Spleen (tissue), 7 donors: ENCODE measurements at regions not wholly inside any gene's neighbourhood (a gene's known extent, or its start where the extent isn't known, plus 50 kb on each side); places are given as distances from the start of the nearest gene placed in this dataset.

Experiments
- CTCF ChIP-seq, 11 experiments: fragments of 200-600 bp in 7 of 11; fragments of 450-650 bp in 4 of 11; sonication (generic) in 4 of 11; IDR thresholded peaks in 8 of 11; conservative IDR thresholded peaks in 3 of 11; 1 replicate in 7 of 11; 2 replicates in 4 of 11; pipeline versions ENCODE4 v1.4.0 to v1.8.0; 2016 to 2021; ENCODE audit warnings: antibody characterized with exemption in 11 of 11, inconsistent platforms in 4 of 11, mild to moderate bottlenecking in 1 of 11
- POLR2A ChIP-seq, 3 donors: fragments of 450-650 bp; IDR thresholded peaks; one replicate each; pipeline ENCODE4 v1.5.1; 2017; ENCODE audit warnings: antibody characterized with exemption in 3 of 3, mild to moderate bottlenecking in 1 of 3
- POLR2AphosphoS5 ChIP-seq, 3 donors: sonication (generic); formaldehyde crosslinking; IDR thresholded peaks; one replicate each; pipeline ENCODE4 v1.5.1; 2017; ENCODE audit warnings: antibody characterized with exemption in 3 of 3
- donor health status: DM: no; HTN: no; CAD: no; lungs with moderate emphysema.
- donor health status: DM: no; HTN: no; CAD: no.
- donor health status: DM: no; HTN: no; CAD: no.

- TF ChIP-seq CTCF (IDR thresholded peaks at IDR 0.05 in 8 of 11, conservative IDR thresholded peaks at IDR 0.05 in 3 of 11) (no peak), POLR2A (IDR thresholded peaks at IDR 0.05) (no peak), POLR2AphosphoS5 (IDR thresholded peaks at IDR 0.05) (no peak)
Observed at GRCh38 chr18:1892191-1892590, 679.1 kb downstream of the METTL4 start.
